Glomerular visceral epithelial cell (primary cell): ENCODE measurements at regions not wholly inside any gene's neighbourhood (a gene's known extent, or its start where the extent isn't known, plus 50 kb on each side); places are given as distances from the start of the nearest gene placed in this dataset.
"Not testable (repeated sequence)": the region's sequence is repeated elsewhere in the genome, so short reads cannot be mapped to it uniquely, and the experiment has no call there.

Source experiments
- DNase-seq: peaks from one replicate; pipeline ENCODE4 v3.0.0-alpha.2; 2016; ENCODE audit errors: extremely low spot score

DNA sequence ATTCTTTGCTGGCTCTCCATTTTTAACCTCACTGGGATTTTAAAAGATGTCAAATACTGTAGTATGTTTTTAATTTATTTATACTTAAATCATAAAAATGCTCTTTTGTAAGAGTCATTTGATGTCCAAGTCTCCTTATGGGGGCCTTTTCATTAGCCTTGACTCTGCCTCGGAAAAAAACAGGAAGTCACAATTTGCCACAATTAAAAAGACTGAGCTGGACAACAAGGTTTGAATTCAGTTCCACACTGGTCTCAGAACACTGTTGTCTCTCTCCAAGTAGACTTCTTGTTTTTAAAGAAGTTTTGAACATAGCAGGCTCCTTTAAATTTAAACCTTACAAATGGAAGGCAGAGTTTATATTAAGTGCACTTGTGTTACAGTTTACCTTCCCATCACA, 444.2 kb downstream of the ACTL7B start:
- DNase-seq, result no peak

DNA sequence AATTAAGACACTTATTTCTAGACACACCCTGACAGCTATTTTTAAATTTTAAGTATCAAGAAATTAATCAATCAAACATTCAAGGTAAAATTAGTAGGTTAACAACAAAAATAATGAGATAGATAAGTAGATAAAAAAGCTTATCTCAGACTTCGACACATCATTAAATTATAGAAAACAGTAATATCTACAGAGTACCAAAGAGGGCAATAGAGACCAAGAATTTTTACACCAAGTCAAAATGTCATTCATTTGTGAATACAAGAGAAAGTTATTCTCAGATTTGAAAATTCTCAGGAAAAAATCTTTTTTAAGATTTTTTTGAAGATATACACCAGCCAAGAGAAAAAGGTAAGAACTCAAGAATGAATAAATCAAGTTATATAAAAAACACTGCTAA, 445.6 kb downstream of the ACTL7B start:
- DNase-seq, result no peak

DNA sequence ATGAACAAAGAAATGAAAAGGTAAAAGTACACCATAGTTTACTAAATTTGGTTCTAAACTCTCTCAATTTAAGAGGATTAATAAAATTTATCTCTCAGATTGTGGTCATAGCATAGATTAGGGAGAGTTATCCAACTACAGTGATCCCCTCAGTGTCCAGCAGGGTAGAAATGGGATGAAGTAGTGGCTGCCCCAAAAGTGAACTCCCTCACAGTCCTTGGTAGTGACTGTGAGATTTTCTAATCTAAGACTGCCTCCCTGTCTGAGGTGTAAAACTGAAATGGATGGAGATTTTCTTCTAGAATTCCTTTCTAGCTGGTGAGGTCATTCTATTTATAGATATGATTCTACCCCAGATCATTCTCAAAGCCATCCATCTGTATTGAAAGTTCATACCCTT, 455.5 kb downstream of the ACTL7B start:
- DNase-seq, result no peak

DNA sequence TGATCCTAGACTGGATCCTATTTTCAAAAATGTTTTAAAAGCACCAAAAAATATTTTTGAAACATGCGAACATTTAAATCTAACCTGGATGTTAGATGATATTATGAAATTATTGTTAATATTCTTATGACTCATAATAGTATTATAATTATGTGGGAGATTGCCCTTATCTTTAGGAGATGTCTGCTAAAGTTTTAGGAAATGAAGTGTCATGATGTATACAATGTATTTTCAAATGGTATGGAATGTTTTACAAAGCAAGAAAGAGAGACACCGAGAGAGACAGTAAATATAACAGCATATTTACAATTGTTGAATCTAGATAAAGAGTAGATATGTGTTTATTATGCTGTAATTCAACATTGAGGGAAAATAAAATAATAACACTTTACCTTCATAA, 455.9 kb downstream of the ACTL7B start:
- DNase-seq, result no peak

DNA sequence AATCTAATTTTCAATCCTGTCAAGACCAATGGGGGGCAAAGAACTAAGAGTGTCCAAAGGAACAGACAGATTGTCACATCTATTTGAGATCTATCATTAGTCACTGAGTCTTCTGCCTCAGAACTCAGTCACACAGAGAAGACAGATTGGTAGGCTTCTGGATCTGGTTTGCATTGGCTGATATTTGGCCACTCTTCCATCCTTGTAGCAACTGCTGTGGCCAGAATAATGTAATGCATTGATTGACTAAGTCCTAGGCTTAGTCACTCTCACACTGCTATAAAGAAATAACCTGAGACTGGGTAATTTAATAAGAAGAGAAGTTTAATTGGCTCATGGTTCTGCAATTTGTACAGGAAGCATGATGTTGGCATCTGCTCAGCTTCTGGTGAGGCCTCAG, 458.5 kb downstream of the ACTL7B start:
- no peak for DNase-seq

DNA sequence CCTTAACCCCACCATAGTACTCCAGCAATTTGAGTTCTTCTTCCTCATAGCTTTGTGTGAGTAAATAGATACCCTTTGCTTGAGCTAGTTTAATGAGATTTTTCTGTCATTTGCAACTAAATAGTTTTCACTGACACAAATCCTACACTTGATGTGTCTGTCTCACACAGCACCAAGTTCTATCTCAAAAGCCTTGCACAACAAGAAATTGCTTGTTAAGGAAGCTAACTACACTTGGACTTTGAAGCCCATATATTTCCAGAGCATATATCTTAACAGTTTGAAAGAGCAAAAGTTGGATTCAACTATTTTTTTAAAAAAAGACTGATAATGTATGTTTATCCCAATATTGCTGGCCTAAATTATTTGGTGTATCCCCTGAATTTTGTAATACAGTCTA, 459.2 kb downstream of the ACTL7B start:
- no peak for DNase-seq

DNA sequence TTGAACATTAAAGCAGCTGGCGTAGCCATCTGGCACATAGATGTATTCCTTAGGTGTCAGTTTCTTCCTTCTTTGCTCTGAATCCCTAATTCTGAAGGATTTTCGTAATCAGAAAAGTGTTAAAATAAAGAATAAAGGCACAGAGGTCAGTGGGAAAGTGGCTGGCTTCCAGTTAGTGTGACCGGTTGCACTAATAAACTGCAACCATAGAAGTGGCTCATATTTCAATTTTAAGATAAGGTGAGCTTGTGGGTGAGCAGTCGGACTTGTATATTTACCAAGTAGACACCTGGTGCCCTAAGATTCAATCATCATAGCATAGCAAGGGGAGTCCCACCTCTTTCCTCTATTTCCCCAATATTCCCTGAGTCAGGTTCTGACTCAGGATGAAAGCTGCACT, 459.6 kb downstream of the ACTL7B start:
- DNase-seq, result no peak

DNA sequence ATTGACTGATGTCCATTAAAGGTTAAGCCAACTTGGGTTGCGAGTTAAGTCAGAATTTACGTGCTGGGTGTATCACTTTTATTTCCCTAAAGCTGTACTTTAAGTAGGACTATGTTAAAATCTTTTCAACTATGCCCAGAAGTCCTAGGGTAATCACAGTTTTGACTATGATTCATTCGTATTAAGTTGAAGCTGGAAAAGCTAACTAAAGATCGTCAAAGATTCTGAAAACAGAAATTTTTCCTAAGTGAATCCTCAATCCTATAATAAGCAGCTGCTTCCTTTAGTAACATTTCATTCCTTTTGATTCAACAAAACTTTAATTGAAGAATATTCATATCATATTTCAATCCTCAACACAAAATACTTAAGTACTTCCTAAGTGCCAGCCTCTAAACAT, 460.4 kb downstream of the ACTL7B start:
- DNase-seq, result no peak

DNA sequence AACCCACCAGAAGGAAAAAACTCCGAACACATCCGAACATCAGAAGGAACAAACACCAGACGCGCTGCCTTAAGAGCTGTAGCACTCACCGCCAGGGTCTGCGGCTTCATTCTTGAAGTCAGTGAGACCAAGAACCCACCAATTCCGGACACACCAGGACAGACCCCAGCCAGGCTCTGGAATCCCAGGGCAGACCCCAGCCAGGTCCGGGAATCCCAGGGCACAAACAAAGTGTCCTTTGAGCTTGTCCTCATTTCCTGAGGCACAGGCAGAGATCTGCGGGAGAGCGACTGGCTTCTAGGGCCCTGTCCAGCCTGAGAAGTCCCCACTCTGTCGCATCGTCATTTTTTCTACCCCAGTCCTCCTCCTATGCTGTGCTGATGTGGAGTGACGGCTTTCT, 461.1 kb downstream of the ACTL7B start:
- DNase-seq, result no peak

DNA sequence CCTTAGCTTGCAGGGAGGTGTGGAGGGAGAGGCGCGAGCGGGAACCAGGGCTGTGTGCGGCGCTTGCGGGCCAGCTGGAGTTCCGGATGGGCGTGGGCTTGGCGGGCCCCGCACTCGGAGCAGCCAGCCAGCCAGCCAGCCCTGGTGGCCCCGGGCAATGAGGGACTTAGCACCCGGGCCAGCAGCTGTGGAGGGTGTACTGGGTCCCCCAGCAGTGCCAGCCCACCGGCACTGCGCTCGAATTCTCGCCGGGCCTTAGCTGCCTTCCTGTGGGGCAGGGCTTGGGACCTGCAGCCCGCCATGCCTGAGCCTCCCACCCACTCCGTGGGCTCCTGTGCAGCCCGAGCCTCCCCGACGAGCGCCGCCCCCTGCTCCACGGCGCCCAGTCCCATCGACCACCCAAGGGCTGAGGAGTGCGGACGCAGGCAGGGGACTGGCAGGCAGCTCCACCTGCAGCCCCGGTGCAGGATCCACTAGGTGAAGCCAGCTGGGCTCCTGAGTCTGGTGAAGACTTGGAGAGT, 462.2 kb downstream of the ACTL7B start:
- DNase-seq, result not testable (repeated sequence)

DNA sequence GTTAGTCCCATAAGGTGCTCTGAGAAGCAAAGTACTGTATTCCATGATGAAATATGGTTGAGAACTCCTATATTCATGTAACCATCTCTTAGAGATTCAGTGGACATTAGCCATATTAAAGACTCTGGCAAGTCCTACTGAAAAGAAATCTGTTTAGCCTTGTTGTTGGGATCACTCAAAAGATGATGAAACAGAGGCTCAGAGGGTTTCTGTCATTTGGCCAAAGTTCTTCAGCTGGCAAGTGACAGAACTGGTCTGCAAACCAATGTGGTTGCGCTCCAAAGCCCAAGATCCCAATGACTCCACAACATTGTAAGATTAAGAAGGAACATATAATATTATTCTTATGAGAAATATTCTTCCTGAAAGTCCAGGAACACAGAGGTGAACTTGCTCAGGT, 462.9 kb downstream of the ACTL7B start:
- no peak for DNase-seq

DNA sequence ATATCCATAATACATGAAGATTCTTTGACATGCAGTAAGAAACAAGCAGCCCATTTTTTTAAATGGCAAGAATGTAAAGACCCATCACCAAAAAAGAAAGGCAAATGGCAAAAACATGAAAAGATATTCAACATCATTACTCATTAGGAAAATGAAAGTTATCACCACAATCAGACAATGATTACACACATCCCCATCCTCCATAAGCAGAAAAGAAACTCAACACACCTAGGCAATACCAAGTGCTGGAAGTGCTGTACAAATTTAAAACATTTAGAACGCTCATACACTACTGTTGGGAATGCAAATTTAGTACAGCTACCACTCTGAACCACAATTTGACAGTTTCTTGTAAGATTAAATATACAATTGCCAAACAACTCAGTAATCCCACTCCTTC, 466.7 kb downstream of the ACTL7B start:
- DNase-seq, result no peak

DNA sequence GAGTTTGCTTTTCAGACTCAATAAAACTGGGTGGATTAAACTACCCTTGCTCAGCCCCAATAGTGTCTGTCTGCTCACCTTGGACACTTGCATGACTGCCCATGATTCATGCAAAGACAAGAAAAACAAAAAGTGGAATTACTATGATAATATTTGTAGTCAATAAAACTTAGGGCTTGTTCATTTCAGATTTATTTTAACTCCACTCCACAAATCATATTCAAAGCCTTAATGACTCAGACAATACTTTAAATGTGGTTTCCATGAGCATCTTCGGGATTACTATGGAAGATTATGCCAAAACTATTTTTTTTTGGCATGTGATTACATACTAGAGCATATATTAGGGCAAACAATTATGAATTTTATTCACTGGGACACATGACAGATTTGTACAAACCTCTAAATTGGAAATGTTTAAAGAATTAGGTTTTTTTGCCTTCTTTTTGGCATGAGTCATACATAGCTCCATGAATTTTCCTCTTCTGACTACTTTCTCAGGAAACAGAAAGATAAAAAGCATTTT, 468.9 kb downstream of the ACTL7B start:
- DNase-seq, result no peak

DNA sequence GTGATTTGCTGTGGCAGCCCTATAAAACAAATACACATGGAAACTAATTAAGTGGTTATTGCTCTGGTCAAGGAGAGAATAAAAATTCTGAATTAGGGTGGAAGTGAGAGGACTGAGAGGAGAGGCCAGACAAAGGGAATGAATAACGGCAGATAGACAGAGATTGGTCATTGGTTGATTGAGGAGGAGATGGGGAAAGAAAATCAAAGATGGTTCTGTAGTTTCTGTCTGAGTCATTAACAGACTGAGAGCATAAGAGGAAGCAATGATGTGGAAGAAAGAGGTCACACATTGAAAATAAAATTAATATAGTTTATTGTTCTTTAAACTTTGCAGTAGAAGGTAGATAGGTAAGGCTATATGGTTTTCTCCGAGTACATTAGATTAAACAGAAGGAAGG, 469.8 kb downstream of the ACTL7B start:
- DNase-seq, result no peak

DNA sequence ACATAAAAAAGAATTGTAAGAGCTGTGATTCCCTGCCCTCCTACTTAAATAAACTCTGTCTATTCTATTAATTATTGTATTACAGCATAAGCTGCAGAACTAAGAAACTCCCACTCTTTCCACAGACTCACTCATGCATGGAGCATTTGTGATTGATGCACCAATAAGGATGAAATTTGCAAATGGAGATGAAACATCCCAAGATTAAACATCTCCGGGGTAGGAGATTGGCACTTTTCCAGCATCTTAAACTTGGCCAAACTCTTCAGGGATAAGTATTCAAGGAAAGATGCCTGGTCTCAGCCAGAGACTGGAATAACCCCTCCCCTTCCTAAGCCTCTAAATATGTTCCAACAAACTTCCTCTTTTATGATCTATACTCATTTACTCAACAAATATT, 472.0 kb downstream of the ACTL7B start:
- DNase-seq, result no peak

DNA sequence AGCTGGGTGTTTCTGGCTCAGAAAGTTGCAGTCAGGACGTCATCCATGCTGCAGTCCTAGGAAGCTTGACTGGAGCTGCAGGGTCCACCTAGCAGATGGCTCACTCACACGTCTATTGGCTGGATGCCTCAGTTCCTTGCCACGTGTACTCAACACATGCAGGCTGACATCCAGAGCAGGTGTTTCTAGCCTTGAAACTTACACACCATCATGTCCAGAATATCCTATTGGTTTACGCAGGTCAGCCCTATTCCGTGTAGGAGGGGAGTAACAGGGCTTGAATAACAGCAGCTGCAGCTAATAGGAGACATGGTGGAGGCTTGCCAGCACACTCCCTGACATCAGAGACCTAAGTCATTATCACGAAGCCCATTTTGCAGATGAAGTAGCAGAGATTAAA, 473.5 kb downstream of the ACTL7B start:
- no peak for DNase-seq

DNA sequence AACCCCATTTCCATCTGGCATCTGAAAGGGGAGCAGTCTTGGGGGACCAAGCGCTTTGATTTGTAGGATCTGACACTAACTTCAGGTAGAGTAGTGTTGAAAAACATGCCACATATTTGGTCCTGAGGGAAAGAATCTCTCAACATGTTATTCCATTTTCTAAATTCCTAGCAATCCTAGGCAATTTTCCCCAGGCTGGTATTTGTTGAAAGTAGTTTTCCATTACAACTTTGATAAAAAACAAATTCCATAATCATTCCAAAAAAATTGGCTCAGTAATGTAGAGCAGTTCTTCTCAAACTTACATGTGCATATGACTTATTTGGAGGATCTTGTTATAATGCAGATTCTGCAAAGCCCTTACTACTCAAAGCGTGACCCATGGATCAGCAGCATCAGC, 477.9 kb downstream of the ACTL7B start:
- DNase-seq, result no peak

DNA sequence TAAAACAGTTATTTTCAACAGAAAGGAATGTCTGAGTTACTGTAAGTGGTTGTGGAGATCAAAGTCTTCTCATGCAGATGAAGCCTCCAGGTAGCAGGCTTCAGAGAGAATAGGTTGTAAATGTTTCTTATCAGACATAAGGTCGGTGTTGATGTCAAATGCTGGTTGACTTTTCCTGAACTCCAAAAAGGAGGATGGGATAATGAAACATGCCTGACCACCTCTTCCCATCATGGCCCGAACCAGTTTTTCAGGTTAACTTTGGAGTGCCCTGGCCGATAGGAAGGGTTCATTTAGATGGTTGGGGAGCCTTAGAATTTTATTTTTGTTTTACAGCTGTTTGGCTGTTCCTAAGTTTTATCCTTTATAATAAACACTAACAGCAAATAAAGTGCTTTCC, 478.4 kb downstream of the ACTL7B start:
- DNase-seq, result no peak

DNA sequence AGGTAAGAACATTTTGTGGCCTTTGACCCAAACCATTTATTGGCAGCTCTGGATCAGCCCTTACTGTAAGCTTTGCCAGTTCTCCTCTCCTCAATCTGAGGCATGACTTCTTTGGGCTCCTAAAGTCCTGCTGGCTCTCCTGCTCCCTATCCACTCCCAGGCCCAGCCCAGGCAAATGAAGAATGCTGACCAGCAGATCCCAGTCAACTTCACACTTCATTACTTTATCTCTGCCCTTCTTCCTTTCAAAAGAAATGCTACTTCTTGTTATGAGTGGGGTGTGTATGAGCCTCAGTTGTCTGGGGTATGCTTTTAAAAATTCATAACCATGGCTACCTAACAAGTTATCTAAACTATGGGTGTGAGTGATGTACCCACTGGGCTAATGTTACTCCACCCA, 479.6 kb downstream of the ACTL7B start:
- no peak for DNase-seq

DNA sequence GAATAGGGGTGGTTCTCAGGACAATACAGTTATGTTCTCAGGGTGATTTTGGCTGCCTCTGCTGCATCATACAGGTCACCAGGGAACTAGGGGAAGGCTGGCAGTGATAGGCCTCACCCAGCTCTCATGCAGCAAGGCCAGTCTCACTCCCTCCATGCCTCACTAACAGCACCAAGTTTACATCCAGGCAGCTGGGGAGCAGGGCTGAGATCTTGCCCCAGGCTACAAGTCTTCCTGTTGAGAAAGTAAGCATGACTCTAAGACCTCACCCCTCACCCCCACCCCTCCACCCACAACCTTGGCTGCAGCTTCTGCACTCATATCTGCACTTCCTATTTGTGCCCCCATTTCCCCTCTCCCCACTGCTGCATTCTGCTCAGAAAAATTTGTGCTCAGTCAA, 481.2 kb downstream of the ACTL7B start:
- no peak for DNase-seq

DNA sequence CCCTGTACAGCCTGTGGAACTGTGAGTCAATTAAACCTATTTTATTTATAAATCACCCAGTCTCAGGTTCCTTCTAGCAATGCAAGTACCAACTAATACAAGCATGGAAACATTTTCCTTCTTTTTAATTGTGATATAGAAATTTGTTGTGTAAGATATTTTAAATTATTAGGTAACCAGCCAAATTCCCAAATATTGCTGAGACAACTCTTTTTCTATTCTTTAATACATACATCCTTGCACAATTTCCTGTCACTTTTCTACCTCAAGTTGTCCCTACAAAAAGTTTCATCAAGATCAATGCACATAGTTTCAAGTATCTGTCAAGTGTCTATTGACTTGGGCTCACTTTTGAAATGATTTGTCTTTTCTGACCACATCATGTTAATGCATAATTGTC, 488.6 kb downstream of the ACTL7B start:
- no peak for DNase-seq

DNA sequence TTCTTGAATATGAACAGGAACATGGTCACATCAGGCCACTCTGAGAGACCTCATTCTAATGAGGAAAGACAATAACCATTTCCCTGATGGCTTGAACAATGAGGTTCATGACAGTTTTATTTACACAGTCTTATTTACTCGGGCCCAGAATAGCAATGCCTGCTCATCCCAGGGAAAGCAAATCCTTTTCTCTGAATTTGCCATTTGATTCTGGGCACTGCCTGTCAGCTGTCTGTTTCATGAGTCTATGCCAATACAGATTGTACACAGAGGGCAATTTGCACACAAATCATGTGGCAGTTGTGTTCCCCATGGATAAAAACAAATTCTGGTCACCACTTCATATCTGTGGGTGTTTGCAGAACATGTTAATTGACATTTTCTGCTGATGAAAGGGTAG, 492.5 kb downstream of the ACTL7B start:
- no peak for DNase-seq

DNA sequence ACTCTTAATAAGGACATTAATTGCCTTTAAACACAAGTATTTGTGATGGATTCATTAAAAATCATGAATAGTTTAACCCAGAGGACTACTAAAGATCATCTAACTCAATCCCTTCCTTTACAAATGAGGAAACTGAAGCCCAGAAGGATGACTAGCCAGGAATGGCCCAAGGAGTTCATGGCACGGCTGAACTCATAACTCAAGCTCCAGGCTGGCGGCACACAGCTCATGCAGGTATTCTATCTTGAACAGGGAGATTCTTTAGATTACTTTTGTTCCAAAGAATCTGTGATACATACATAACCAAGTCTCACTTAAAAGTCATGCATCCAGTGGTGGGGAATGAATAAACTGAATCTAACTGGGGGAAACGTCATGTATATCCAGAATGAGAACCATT, 495.5 kb downstream of the ACTL7B start:
- DNase-seq, result no peak

DNA sequence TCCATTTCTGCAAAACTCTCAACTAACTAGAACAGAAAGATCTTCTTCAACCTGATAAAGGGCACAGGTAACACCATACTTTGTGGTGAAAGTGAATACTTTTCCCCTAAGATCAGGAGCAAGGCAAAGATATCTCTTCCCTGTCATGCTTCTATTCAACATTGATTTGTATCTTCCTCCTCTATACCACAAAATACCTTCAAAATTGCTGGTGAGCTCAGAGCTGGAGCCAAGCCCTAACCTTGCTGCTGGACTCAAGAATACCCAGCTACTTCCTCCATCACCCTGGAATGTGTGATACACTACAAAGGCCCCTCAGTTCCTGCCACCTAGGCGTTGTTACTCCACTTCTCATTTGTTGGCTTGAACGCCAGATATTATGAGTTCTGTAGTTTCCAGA, 499.0 kb downstream of the ACTL7B start:
- no peak for DNase-seq

DNA sequence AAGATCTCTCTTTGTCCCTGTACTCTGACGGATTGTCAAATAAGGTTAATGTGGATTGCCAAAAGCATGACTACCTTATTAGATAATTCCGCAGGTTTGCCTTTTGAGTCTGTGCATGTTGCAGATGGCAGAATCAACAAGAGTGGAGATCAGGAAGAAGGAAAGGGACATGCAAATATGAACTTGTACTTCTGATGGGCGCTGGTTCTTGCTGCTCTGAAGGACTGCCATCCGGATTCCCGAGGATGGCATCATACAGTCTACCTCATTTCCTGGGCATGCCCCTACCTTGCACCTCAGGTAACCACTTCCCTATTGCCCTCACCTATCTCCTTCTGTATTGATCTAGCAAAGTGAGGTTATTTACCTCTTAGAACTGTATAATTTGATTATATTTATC, 504.2 kb downstream of the ACTL7B start:
- DNase-seq, result no peak
